HCT116 (cell line): ENCODE measurements at regions not wholly inside any gene's neighbourhood (a gene's known extent, or its start where the extent isn't known, plus 50 kb on each side); places are given as distances from the start of the nearest gene placed in this dataset.

Experiments
- ATAC-seq: fragments of 200-7000 bp; cut with Tn5 transposase; 2 replicates; pipeline ENCODE4 v1.9.1; 2020; ENCODE audit warnings: mild to moderate bottlenecking, moderate library complexity
- BruUV-seq: library from RNA; stranded (reverse); fragments of 400-500 nt; replicated peaks from 2 replicates; lab custom pipeline; 2021; lab: Mats Ljungman, UMichigan
- CTCF ChIA-PET: fragments of 300-600 bp; sonication (Branson Sonifier 250); formaldehyde crosslinking; loops from one replicate; lab custom pipeline; 2021; ENCODE audit warnings: antibody characterized with exemption; lab: Charles Lee
- POLR2A ChIA-PET: fragments of 300-600, 350-600 bp; sonication (Branson Sonifier 250); formaldehyde crosslinking; loops from one replicate; lab custom pipeline; 2021; ENCODE audit warnings: antibody characterized with exemption; lab: Charles Lee
- RAD21 ChIA-PET, 2 experiments: fragments of 300-600 bp; sonication (Branson Sonifier 250); formaldehyde crosslinking; loops; one replicate each; lab custom pipeline; 2023; ENCODE audit warnings: low total read pairs in 2 of 2; ENCODE audit not compliant: uncharacterized antibody in 2 of 2, unreplicated experiment in 2 of 2, low non-redundant PET in 1 of 2; lab: Charles Lee
- DNase-seq: peaks from one replicate; pipeline ENCODE4 v3.0.0-alpha.2; 2010; ENCODE audit warnings: low read depth, low spot score
- H2AFZ ChIP-seq: fragments of 200-600 bp; shearing (Covaris generic), sonication (generic); 2 replicates; pipeline ENCODE4 v1.6.1; 2017; ENCODE audit warnings: low read depth, mixed run types, mixed read lengths, antibody characterized with exemption, low read length; ENCODE audit not compliant: poor library complexity, severe bottlenecking
- H3K27ac ChIP-seq: 2 replicates; pipeline ENCODE4 v1.5.1; 2012; ENCODE audit warnings: low read depth, low read length
- H3K27me3 ChIP-seq: fragments of 200-600 bp; sonication (generic); 2 replicates; pipeline ENCODE4 v1.6.1; 2016; ENCODE audit warnings: mixed run types, low read length, mixed read lengths; ENCODE audit not compliant: insufficient read depth
- H3K36me3 ChIP-seq, 2 experiments: fragments of 200-500 bp in 1 of 2; fragments of 200-600 bp in 1 of 2; sonication (Bioruptor generic) in 1 of 2; sonication (generic) in 1 of 2; 2 replicates each; pipeline versions ENCODE4 v1.5.1 to v1.6.1; 2014 to 2016; ENCODE audit warnings: low read length in 2 of 2, inconsistent platforms in 1 of 2, mixed read lengths in 1 of 2, mixed run types in 1 of 2; ENCODE audit not compliant: insufficient read depth in 2 of 2, control insufficient read depth in 1 of 2
- H3K4me1 ChIP-seq, 2 experiments: fragments of 200-600 bp in 1 of 2; sonication (generic) in 1 of 2; 2 replicates each; pipeline versions ENCODE4 v1.5.1 to v1.6.1; 2012 to 2017; ENCODE audit warnings: low read length in 2 of 2, inconsistent platforms in 1 of 2, mild to moderate bottlenecking in 1 of 2, mixed read lengths in 1 of 2, mixed run types in 1 of 2, moderate library complexity in 1 of 2; ENCODE audit not compliant: insufficient read depth in 2 of 2, control insufficient read depth in 1 of 2
- H3K4me2 ChIP-seq: fragments of 200-600 bp; sonication (generic); 2 replicates; pipeline ENCODE4 v1.6.1; 2017; ENCODE audit warnings: mixed run types, low read length, mixed read lengths
- H3K4me3 ChIP-seq, 2 experiments: fragments of 200-600 bp in 1 of 2; sonication (generic) in 1 of 2; replicated peaks in 1 of 2; 2 replicates each; pipeline ENCODE4 v1.5.1; 2011 to 2016; ENCODE audit warnings: low read length in 2 of 2, control low read depth in 1 of 2, low read depth in 1 of 2, mild to moderate bottlenecking in 1 of 2, mixed read lengths in 1 of 2, mixed run types in 1 of 2
- H3K79me2 ChIP-seq: fragments of 200-600 bp; sonication (generic); 2 replicates; pipeline ENCODE4 v1.6.1; 2017; ENCODE audit warnings: mild to moderate bottlenecking, mixed run types, low read length, moderate library complexity, mixed read lengths; ENCODE audit not compliant: insufficient read depth
- H3K9ac ChIP-seq: fragments of 200-600 bp; sonication (generic); 2 replicates; pipeline ENCODE4 v1.6.1; 2016; ENCODE audit warnings: low read length, mixed read lengths
- H3K9me2 ChIP-seq: fragments of 200-600 bp; sonication (generic), shearing (Covaris generic); 2 replicates; pipeline ENCODE4 v1.6.1; 2017; ENCODE audit warnings: mixed run types, mild to moderate bottlenecking, moderate library complexity; ENCODE audit not compliant: insufficient read depth
- H3K9me3 ChIP-seq, 2 experiments: fragments of 200-500 bp in 1 of 2; fragments of 200-600 bp in 1 of 2; sonication (Bioruptor generic) in 1 of 2; sonication (generic) in 1 of 2; 2 replicates each; pipeline ENCODE4 v1.6.1; 2014 to 2017; ENCODE audit warnings: low read length in 2 of 2, mixed read lengths in 2 of 2, inconsistent platforms in 1 of 2, low read depth in 1 of 2, mild to moderate bottlenecking in 1 of 2, mixed run types in 1 of 2, moderate library complexity in 1 of 2; ENCODE audit not compliant: control insufficient read depth in 1 of 2, insufficient read depth in 1 of 2
- H4K20me1 ChIP-seq: fragments of 200-600 bp; sonication (generic), shearing (Covaris generic); 2 replicates; pipeline ENCODE4 v1.6.1; 2017; ENCODE audit warnings: mixed run types, mild to moderate bottlenecking, moderate library complexity; ENCODE audit not compliant: insufficient read depth
- CTCF ChIP-seq, 3 experiments: fragments of 200-600 bp in 1 of 3; sonication (generic) in 1 of 3; IDR thresholded peaks in 2 of 3; conservative IDR thresholded peaks in 1 of 3; 2 replicates each; pipeline ENCODE4 v1.5.1; 2012 to 2017; ENCODE audit warnings: low read depth in 2 of 3, low read length in 2 of 3, antibody characterized with exemption in 1 of 3, borderline replicate concordance in 1 of 3, control low read depth in 1 of 3, mild to moderate bottlenecking in 1 of 3, mixed read lengths in 1 of 3, mixed run types in 1 of 3, moderate library complexity in 1 of 3; ENCODE audit not compliant: insufficient read depth in 1 of 3
- FOSL1 ChIP-seq: IDR thresholded peaks from 2 replicates; pipeline ENCODE4 v1.6.1; 2012; ENCODE audit warnings: low read depth
- MAX ChIP-seq: IDR thresholded peaks from 2 replicates; pipeline ENCODE4 v1.6.1; 2012
- POLR2A ChIP-seq: IDR thresholded peaks from 2 replicates; pipeline ENCODE4 v1.7.0; 2011; ENCODE audit warnings: borderline replicate concordance; ENCODE audit not compliant: insufficient read depth, insufficient read length; ENCODE audit errors: extremely low read depth
- REST ChIP-seq: IDR thresholded peaks from 2 replicates; pipeline ENCODE4 v1.6.1; 2012; ENCODE audit warnings: low read depth
- SIN3A ChIP-seq: IDR thresholded peaks from 2 replicates; pipeline ENCODE4 v1.6.1; 2012; ENCODE audit warnings: low read depth
- TCF7L2 ChIP-seq: IDR thresholded peaks from 2 replicates; pipeline ENCODE4 v1.7.0; 2011; ENCODE audit warnings: borderline replicate concordance, inconsistent platforms; ENCODE audit not compliant: insufficient read depth, insufficient read length; ENCODE audit errors: extremely low read depth
- ZNF274 ChIP-seq: fragments of 200-500 bp; sonication (Bioruptor generic); IDR thresholded peaks from 2 replicates; pipeline ENCODE4 v1.6.1; 2014; ENCODE audit warnings: mild to moderate bottlenecking, low read depth, low read length, inconsistent platforms
- intact Hi-C: fragments of 100-400 bp; cut with micrococcal nuclease; formaldehyde crosslinking; loops from 2 replicates; pipeline ENCODE4 v1.10.0; 2022

- H3K4me1 ChIP-seq: no peaks in the 10 kb centered on the region
- no peaks in the 10 kb centered on the region for H3K36me3 ChIP-seq
- H2AFZ ChIP-seq: no peak overlapping the region
- POLR2A ChIA-PET: no interaction called here
- no peak for TF ChIP-seq SIN3A
- no peak for TF ChIP-seq MAX
- TF ChIP-seq TCF7L2: no peak
- no peak for TF ChIP-seq CTCF (IDR thresholded peaks at IDR 0.05 in 2 of 3, conservative IDR thresholded peaks at IDR 0.05 in 1 of 3; ENCODE audit: borderline replicate concordance in 1 of 3, insufficient read depth in 1 of 3, low read depth in 2 of 3, low read length in 2 of 3)
- TF ChIP-seq POLR2A: no peak
- TF ChIP-seq ZNF274: no peak
- TF ChIP-seq REST: no peak
- no peak for TF ChIP-seq FOSL1
- TF ChIP-seq, all 23 proteins: peak for 0
- no peak overlapping the region for H3K4me2 ChIP-seq
- DNase-seq (no peak), ATAC-seq (no peak)
- no peaks in the 10 kb centered on the region for H4K20me1 ChIP-seq
- H3K27me3 ChIP-seq: peaks cover 15% of the 10 kb centered on the region; the same call in 1 of the 2 replicates
- no TSS peak for BruUV-seq
- no peak overlapping the region for H3K9ac ChIP-seq
- H3K9me2 ChIP-seq: no peaks in the 10 kb centered on the region
- intact Hi-C loops: no loop called here
- ChIA-PET CTCF (no interaction called here), RAD21 (no interaction called here)
- no peak overlapping the region for H3K27ac ChIP-seq
- no peaks in the 10 kb centered on the region for H3K9me3 ChIP-seq
- no peaks in the 10 kb centered on the region for H3K79me2 ChIP-seq
- H3K4me3 ChIP-seq: no peak overlapping the region
Measured at GRCh38 chr2:41618754-41619153, 429.1 kb upstream of the PKDCC start.
